Kidney (tissue), 13 donors: ENCODE measurements at regions not wholly inside any gene's neighbourhood (a gene's known extent, or its start where the extent isn't known, plus 50 kb on each side); places are given as distances from the start of the nearest gene placed in this dataset.

Experiments
- DNase-seq, 5 donors: peaks; one replicate each; pipeline ENCODE4 v3.0.0-alpha.2; 2013 to 2020
- FAIRE-seq: peaks from 2 replicates; lab custom pipeline; 2012; peaks lifted over from hg19 to GRCh38; lab: Jason Lieb, UNC
- H3K27ac ChIP-seq, 2 donors: one replicate each; pipeline ENCODE4 v1.7.0; 2013; ENCODE audit warnings: low read depth in 2 of 2, low read length in 2 of 2, inconsistent platforms in 1 of 2
- H3K27me3 ChIP-seq: one replicate; pipeline ENCODE4 v1.7.1; 2013; ENCODE audit warnings: low read length, inconsistent platforms; ENCODE audit not compliant: control insufficient read depth, insufficient read depth
- H3K36me3 ChIP-seq, 3 donors: one replicate each; pipeline versions ENCODE4 v1.7.0 to v1.7.1; 2013; ENCODE audit warnings: low read length in 3 of 3, control low read depth in 1 of 3, inconsistent platforms in 1 of 3; ENCODE audit not compliant: insufficient read depth in 3 of 3, control insufficient read depth in 2 of 3
- H3K4me1 ChIP-seq, 3 donors: one replicate each; pipeline versions ENCODE4 v1.7.0 to v1.7.1; 2013; ENCODE audit warnings: low read length in 3 of 3, inconsistent platforms in 1 of 3, low read depth in 1 of 3; ENCODE audit not compliant: control insufficient read depth in 2 of 3, insufficient read depth in 2 of 3
- H3K4me3 ChIP-seq, 3 donors: one replicate each; pipeline versions ENCODE4 v1.7.0 to v1.8.1; 2013; ENCODE audit warnings: low read length in 3 of 3, control low read depth in 1 of 3, inconsistent platforms in 1 of 3
- H3K9ac ChIP-seq, 3 donors: one replicate each; pipeline versions ENCODE4 v1.7.0 to v1.7.1; 2013; ENCODE audit warnings: low read length in 3 of 3, control low read depth in 1 of 3, inconsistent platforms in 1 of 3
- H3K9me3 ChIP-seq, 3 donors: one replicate each; pipeline versions ENCODE4 v1.7.0 to v1.7.1; 2013; ENCODE audit warnings: low read length in 3 of 3, control low read depth in 1 of 3, inconsistent platforms in 1 of 3; ENCODE audit not compliant: control insufficient read depth in 2 of 3, insufficient read depth in 1 of 3
- intact Hi-C: fragments of 100-400 bp; cut with DNase I; formaldehyde crosslinking; loops from one replicate; pipeline ENCODE4 v1.11.1; 2022
- TF ChIP-seq, protein P1 (sequence below): IDR thresholded peaks from 3 replicates; pipeline ENCODE4 v1.5.1; 2012; ENCODE audit warnings: mild to moderate bottlenecking, moderate library complexity, borderline replicate concordance; ENCODE audit not compliant: insufficient read depth; ENCODE audit errors: extremely low read depth
- donor health status: control.
- donor health status: control.
- donor health status: control.
- donor health status: control.
- donor health status: control.
- donor health status: DM: yes; HTN: yes; CAD: no.
- donor health status: Normal renal cell carcinoma (clear cell type).

DNA sequence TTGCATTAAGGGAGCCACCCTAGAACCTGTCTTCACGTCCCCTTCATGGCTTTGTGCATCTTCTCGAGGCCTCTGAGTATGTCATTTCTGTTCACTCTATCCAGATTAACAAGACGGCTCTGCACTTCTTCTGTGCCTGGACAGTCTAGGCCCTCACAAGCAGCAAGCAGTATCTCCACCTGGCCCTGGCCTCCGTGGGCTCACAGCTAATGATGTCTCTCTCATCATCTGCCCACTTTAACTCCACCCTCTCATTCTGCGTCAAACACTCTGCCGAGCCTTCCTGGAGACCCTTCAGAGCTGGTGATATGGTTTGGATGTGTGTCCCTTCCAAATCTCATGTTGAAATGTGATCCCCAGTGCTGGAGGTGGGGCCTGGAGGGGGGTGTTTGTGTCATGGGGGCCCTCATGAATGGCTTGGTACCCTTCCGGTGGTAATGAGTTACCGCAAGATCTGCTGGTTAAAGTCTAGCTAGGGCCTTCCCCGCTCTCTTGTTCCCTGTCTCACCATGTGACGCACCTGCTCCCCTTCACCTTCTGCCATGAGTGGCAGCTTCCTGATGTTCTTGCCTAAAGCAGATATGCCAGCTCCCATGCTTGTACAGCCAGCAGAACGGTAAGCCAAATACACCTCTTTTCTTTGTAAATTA, 132.5 kb upstream of the ID2 start:
- Histone ChIP-seq H3K36me3 (no peaks in the 10 kb centered on the region), H3K4me1 (no peaks in the 10 kb centered on the region), H3K9me3 (no peaks in the 10 kb centered on the region), H3K27me3 (no peaks in the 10 kb centered on the region), H3K9ac (no peak overlapping the region), H3K27ac (no peak overlapping the region), H3K4me3 (no peak overlapping the region)
- DNase-seq (peak in 1 of 5 donors; percentile 6), FAIRE-seq (no peak)
- intact Hi-C loops: no loop called here
- TF ChIP-seq, protein P1, sequence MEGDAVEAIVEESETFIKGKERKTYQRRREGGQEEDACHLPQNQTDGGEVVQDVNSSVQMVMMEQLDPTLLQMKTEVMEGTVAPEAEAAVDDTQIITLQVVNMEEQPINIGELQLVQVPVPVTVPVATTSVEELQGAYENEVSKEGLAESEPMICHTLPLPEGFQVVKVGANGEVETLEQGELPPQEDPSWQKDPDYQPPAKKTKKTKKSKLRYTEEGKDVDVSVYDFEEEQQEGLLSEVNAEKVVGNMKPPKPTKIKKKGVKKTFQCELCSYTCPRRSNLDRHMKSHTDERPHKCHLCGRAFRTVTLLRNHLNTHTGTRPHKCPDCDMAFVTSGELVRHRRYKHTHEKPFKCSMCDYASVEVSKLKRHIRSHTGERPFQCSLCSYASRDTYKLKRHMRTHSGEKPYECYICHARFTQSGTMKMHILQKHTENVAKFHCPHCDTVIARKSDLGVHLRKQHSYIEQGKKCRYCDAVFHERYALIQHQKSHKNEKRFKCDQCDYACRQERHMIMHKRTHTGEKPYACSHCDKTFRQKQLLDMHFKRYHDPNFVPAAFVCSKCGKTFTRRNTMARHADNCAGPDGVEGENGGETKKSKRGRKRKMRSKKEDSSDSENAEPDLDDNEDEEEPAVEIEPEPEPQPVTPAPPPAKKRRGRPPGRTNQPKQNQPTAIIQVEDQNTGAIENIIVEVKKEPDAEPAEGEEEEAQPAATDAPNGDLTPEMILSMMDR: no peak

DNA sequence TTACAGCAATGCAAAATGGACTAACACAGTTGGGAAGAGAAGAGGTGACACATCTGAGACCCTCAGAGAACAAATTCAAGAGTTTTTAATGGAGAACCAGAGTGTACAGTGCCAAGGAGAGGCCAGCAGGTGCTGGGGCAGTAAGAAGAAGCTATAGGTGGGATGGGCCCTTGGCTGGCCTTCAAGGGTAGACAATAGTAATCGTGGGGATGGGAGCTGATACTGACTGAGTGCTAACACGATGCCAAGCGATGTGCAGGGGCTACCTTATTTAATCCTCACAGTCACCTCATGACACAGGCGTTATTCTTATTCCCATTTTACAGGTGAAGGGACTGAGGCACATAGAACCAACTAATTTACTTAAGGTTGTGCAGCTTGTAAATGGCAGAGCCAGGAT, 131.9 kb upstream of the ID2 start:
- TF ChIP-seq, protein P1: no peak
- intact Hi-C loops: no loop called here
- H3K9me3 ChIP-seq: no peaks in the 10 kb centered on the region
- no peaks in the 10 kb centered on the region for H3K4me1 ChIP-seq
- H3K27ac ChIP-seq: no peak overlapping the region
- FAIRE-seq (no peak), DNase-seq (no peak)
- H3K36me3 ChIP-seq: no peaks in the 10 kb centered on the region
- H3K9ac ChIP-seq: no peak overlapping the region
- H3K4me3 ChIP-seq: no peak overlapping the region
- H3K27me3 ChIP-seq: no peaks in the 10 kb centered on the region

DNA sequence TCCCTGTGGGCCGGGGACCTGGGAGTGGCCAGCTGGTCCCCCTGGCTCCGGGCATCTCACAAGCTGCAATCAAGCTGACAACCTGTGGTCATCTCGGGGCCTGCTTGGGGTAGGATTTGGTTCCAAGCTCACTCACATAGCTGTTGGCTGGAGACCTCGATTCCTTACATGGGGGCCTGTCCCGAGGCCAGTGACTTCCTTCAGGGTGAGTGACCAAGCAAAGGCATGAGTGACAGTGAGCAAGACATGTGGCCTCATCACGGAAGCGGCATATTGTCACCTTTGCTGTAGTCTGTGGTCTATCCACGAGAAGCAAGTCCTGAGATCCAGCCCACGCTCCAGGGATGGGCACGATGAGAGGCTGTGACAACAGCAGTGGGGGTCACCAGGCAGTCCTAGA, 131.4 kb upstream of the ID2 start:
- no peak overlapping the region for H3K4me3 ChIP-seq
- DNase-seq (peak in 1 of 5 donors; percentile 7), FAIRE-seq (no peak)
- no peak overlapping the region for H3K9ac ChIP-seq
- no peaks in the 10 kb centered on the region for H3K4me1 ChIP-seq
- TF ChIP-seq, protein P1: no peak
- intact Hi-C loops: no loop called here
- H3K27me3 ChIP-seq: no peaks in the 10 kb centered on the region
- H3K27ac ChIP-seq: no peak overlapping the region
- no peaks in the 10 kb centered on the region for H3K9me3 ChIP-seq
- no peaks in the 10 kb centered on the region for H3K36me3 ChIP-seq
